Heart right ventricle (tissue), 16 donors: ENCODE measurements at regions not wholly inside any gene's neighbourhood (a gene's known extent, or its start where the extent isn't known, plus 50 kb on each side); places are given as distances from the start of the nearest gene placed in this dataset.

Experiments
- ATAC-seq, 8 donors: fragments of 200-7000 bp; cut with Tn5 transposase; one replicate each; pipeline ENCODE4 v1.9.1; 2020; ENCODE audit warnings: mild to moderate bottlenecking in 8 of 8, moderate library complexity in 8 of 8, moderate number of reproducible peaks in 1 of 8
- DNase-seq, 2 donors: peaks; one replicate each; pipeline ENCODE4 v3.0.0-alpha.2; 2020
- H3K27ac ChIP-seq, 10 donors: fragments of 200-600 bp; sonication (generic) in 2 of 10; one replicate each; pipeline versions ENCODE4 v1.5.0 to v1.8.0; 2020 to 2022; ENCODE audit warnings: mild to moderate bottlenecking in 3 of 10
- H3K27me3 ChIP-seq, 7 donors: fragments of 200-600 bp; one replicate each; pipeline ENCODE4 v1.8.0; 2021 to 2022; ENCODE audit warnings: mild to moderate bottlenecking in 2 of 7
- H3K36me3 ChIP-seq, 9 donors: fragments of 200-600 bp; sonication (generic) in 1 of 9; one replicate each; pipeline versions ENCODE4 v1.5.0 to v1.8.0; 2020 to 2022; ENCODE audit warnings: mild to moderate bottlenecking in 2 of 9
- H3K4me1 ChIP-seq, 9 donors: fragments of 200-600 bp; sonication (generic) in 1 of 9; one replicate each; pipeline versions ENCODE4 v1.5.0 to v1.8.0; 2020 to 2022; ENCODE audit warnings: mild to moderate bottlenecking in 4 of 9
- H3K4me3 ChIP-seq, 10 donors: fragments of 200-600 bp; sonication (generic) in 2 of 10; one replicate each; pipeline versions ENCODE4 v1.5.0 to v1.8.0; 2020 to 2022; ENCODE audit warnings: mild to moderate bottlenecking in 7 of 10, moderate library complexity in 2 of 10
- H3K9me3 ChIP-seq, 11 donors: fragments of 200-600 bp in 10 of 11; sonication (generic) in 2 of 11; one replicate each; pipeline versions ENCODE4 v1.5.0 to v1.8.0; 2013 to 2022; ENCODE audit warnings: mild to moderate bottlenecking in 2 of 11, control low read depth in 1 of 11, moderate library complexity in 1 of 11
- CTCF ChIP-seq, 9 donors: fragments of 200-600 bp; sonication (generic) in 2 of 9; IDR thresholded peaks; one replicate each; pipeline versions ENCODE4 v1.5.0 to v1.8.0; 2021 to 2022; ENCODE audit warnings: antibody characterized with exemption in 9 of 9, mild to moderate bottlenecking in 5 of 9, moderate library complexity in 1 of 9
- WGBS, 2 donors: extraction: QIAGEN DNeasy Blood & Tissue Kit; methylation state at CpG; one replicate each; pipeline ENCODE4 v1.1.7; 2013; ENCODE audit warnings: inconsistent platforms in 1 of 2; 5-methylcytosine and 5-hydroxymethylcytosine counted together
- intact Hi-C, 10 donors: fragments of 100-400 bp; cut with DNase I; formaldehyde crosslinking; loops; one replicate each; pipeline versions ENCODE4 v1.11.1 to v1.14.2; 2022
- donor health status: Arrhythmogenic right ventricular cardiomyopathy.
- donor health status: ischemic (EF 13 %, LVEDD 7.1; RV severe dilation, severe dysfunction).
- donor health status: healthy with polysubstance abuse.
- donor health status: DM: no; HTN: yes; CAD: no.
- donor health status: DM: no; HTN: no; CAD: no.
- donor health status: ischemic (EF 25% LVEDD 6.9; RV normal size, moderate dysfunction).
- donor health status: ischemic (EF 25% LVEDD 5.7; RV mildly dilated, moderate dysfunction).
- donor health status: healthy.
- donor health status: DM: yes; HTN: yes; CAD: no.
- donor health status: Ischemic cardiomyopathy.
- donor health status: ischemic (EF 35%, LVEDD 5.7; RV mildly dilated, moderate dysfunction).
- donor health status: nonischemic (EF 11% LVEDD 7.7; RV severe dilation, severe dysfunction).
- donor health status: DM: yes; HTN: yes; CAD: no.
- donor health status: PGD.
- donor health status: ischemic (EF 29% LVEDD 5.4; RV normal size, mild dysfunction).
- donor health status: nonischemic (EF 23%, LVEDD 6.1; RV moderate dilation, normal function).

- ATAC-seq: no peak
- H3K36me3 ChIP-seq: no peaks in the 10 kb centered on the region
- intact Hi-C loops: loop anchor here in 1 of 10 donors (10.0 kb wide), 1 partner anchor 399 kb away; no protein-coding TSS in a partner anchor
- H3K4me1 ChIP-seq: no peaks in the 10 kb centered on the region
- TF ChIP-seq CTCF (IDR thresholded peaks at IDR 0.05): no peak
- no peaks in the 10 kb centered on the region for H3K9me3 ChIP-seq
- no peak overlapping the region for H3K27ac ChIP-seq
- H3K4me3 ChIP-seq: no peak overlapping the region
- WGBS, 2 donors: 87 to 91% methylated on average over 2 of the region's 2 CpGs
- peaks cover 0 to 6% (median 0%) of the 10 kb centered on the region in 7 donors for H3K27me3 ChIP-seq
- DNase-seq: no peak
Measured at GRCh38 chr10:107415446-107415845, 250.9 kb upstream of the SORCS1 start.

GRCh38 chr10:107413971-107414370 lies 249.5 kb upstream of the SORCS1 start:
- H3K4me1 ChIP-seq: no peaks in the 10 kb centered on the region
- no peak overlapping the region for H3K4me3 ChIP-seq
- ATAC-seq (no peak), DNase-seq (no peak)
- H3K9me3 ChIP-seq: no peaks in the 10 kb centered on the region
- intact Hi-C loops: loop anchor here in 1 of 10 donors (10.0 kb wide), 1 partner anchor 401 kb away; no protein-coding TSS in a partner anchor
- no peak overlapping the region for H3K27ac ChIP-seq
- H3K36me3 ChIP-seq: no peaks in the 10 kb centered on the region
- WGBS, 2 donors: 68 to 86% methylated on average over 1 of the region's 1 CpG
- no peak for TF ChIP-seq CTCF (IDR thresholded peaks at IDR 0.05)
- H3K27me3 ChIP-seq: peaks cover 0 to 6% (median 0%) of the 10 kb centered on the region in 7 donors

- Histone ChIP-seq H3K27ac (no peak overlapping the region), H3K36me3 (no peaks in the 10 kb centered on the region), H3K4me3 (no peak overlapping the region), H3K4me1 (no peaks in the 10 kb centered on the region), H3K9me3 (no peaks in the 10 kb centered on the region), H3K27me3 (peaks cover 0 to 6% (median 0%) of the 10 kb centered on the region in 7 donors)
- no peak for DNase-seq
- WGBS, 2 donors: 42 to 44% methylated on average over 4 of the region's 4 CpGs
- intact Hi-C loops: loop anchor here in 1 of 10 donors (10.0 kb wide), 1 partner anchor 405 kb away; no protein-coding TSS in a partner anchor
- peak in 7 of 9 donors; percentile 10 to 48 (median 32) for TF ChIP-seq CTCF (IDR thresholded peaks at IDR 0.05)
- ATAC-seq: peak in 1 of 8 donors; percentile 43
Measured at GRCh38 chr10:107409522-107409921, 245.0 kb upstream of the SORCS1 start.

- ATAC-seq (no peak), DNase-seq (no peak)
- no peak overlapping the region for H3K27ac ChIP-seq
- intact Hi-C loops: no loop called here
- H3K27me3 ChIP-seq: no peaks in the 10 kb centered on the region
- no peaks in the 10 kb centered on the region for H3K4me1 ChIP-seq
- H3K4me3 ChIP-seq: no peak overlapping the region
- TF ChIP-seq CTCF (IDR thresholded peaks at IDR 0.05): no peak
- H3K9me3 ChIP-seq: peaks cover 0 to 6% (median 0%) of the 10 kb centered on the region in 11 donors
- H3K36me3 ChIP-seq: no peaks in the 10 kb centered on the region
Measured at GRCh38 chr10:107398115-107398514, 233.6 kb upstream of the SORCS1 start.
